ENCODE measurements at regions not wholly inside any gene's neighbourhood (a gene's known extent, or its start where the extent isn't known, plus 50 kb on each side); places are given as distances from the start of the nearest gene placed in this dataset.

DNA sequence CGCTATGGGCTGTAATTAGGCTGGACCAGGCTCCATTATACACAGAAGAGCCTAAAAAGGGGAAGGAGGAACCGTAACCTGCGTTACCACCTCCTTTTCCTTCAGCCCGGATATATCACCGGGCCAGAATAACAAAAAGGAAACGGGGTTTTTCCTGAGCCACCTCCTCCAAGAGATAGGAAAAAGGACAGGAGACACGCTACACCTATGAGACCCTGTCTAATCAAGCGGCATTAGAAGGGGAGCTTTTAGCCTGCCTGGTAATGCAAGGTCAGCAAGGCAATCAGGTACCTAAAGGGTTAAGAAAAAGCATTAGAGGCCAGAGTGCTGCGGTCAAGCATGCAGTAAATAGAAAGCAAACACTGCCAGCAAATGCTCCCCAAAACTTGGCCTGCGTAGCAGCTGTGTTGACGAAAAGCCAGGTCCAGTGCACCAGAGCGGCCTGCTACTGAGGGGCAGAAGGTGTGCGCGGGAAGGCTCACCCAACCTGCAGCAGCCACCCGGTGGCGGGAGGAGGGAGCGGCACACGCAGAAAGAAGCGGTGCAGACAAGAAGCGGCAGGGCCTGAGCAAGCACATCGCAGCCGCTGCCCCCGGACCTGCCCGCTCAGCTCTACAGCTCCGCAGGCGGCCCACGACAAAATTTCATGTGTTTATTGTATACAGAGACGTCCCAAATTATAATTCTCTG lies 1466.1 kb downstream of the UQCRFS1 start:
- intact Hi-C loops (cut with DNase I), result no loop called here
- peak in 7 of 10 donors; percentile 6 to 86 (median 21) for DNase-seq

DNA sequence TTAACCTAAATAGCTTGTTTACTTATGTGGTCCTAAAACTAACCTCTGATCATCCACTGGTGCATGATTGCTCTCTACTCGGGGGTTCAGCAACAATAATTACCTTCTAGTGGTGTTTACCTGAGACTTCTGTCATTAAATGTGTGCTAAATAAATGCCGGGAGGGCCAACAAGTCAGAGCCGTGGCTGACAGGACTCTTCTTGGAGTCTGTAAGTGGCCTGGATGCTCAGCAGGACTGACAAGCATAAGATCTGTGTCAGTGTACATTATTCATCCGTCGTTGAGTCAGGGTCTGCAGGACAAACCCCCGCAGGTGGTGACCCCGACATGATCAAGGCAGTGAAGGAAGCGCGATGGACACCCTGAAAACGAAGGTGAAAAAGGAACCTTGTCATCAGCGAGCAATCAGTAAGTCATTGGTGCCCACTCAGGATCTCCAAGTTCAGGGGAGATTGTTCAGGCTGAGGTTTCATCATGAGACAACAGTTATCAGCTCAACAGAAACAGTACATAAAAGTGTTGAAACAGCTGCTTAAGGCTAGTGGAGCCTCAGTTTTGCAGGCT lies 1466.9 kb downstream of the UQCRFS1 start:
- intact Hi-C loops (cut with DNase I), result no loop called here
- no peak for DNase-seq

DNA sequence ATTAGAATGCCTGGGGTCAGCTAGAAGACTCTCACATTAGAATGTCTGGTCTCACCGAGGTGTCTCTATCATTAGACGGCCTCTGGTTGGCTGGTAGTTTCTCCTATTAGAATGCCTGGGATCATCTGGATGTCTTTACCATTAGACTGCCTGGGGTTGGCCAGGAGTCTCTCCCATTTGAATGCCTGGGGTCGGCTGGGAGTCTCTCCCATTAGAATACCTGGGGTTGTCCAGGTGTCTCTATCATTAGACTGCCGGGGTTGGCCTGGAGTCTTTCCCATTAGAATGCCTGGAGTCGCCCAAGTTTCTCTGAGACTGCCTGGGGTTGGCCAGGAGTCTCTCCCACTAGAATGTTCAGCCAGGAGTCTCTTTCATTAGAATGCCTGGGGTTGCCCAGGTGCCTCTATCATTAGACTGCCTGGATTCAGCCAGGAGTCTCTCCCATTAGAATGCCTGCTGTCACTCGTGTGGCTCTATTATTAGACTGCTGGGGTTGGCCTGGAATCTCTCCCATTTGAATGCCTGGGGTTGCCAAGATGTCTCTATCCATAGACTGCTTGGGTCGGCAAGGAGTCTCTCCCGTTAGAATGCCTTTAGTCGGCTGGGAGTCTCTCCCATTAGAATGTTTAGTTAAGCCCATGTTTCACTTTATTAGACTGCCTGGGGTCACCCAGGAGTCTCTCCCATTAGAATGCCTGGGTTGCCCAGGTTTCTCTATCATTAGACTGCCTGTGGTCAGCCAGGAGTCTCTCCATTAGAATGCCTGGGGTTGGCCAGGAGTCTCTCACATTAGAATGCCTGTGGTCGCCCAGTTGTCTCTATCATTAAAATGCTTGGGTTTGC lies 1467.8 kb downstream of the UQCRFS1 start:
- DNase-seq, result no peak
- intact Hi-C loops (cut with DNase I), result no loop called here

DNA sequence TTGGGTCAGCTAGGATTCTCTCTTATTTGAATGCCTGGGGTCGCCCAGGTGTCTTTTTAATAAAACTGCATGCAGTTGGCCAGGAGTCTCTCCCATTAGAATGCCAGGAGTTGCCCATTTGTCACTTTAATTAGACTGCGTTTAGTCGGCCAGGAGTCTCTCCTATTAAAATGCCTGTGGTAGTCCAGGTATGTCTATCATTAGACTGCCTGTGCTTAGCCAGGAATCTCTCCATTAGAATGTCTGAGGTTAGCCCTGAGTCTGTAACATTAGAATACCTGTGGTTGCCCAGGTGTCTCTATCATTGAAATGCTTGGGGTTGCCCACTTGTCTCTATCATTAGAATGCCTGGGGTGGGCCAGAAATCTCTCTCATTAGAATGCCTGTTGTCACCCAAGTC lies 1470.9 kb downstream of the UQCRFS1 start:
- DNase-seq, result no peak
- intact Hi-C loops (cut with DNase I), result no loop called here

DNA sequence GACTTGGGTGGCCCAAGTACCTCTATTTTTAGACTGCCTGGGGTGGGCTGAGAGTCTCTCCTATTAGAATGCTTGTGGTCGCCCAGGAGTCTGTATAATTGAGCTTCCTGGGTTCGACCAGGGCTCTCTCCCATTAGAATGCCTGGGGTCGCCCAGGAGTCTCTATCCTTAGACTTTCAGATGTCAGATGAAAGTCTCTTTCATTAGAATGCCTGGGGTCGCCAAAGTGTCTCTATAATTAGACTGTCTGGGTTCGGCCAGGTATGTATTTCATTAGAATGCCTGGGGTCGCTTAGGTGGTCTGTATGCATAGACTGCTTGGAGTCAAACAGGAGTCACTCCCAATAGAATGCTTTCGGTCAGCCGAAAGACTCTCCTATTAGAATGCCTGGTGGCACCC lies 1471.7 kb downstream of the UQCRFS1 start:
- no peak for DNase-seq
- intact Hi-C loops (cut with DNase I), result no loop called here

DNA sequence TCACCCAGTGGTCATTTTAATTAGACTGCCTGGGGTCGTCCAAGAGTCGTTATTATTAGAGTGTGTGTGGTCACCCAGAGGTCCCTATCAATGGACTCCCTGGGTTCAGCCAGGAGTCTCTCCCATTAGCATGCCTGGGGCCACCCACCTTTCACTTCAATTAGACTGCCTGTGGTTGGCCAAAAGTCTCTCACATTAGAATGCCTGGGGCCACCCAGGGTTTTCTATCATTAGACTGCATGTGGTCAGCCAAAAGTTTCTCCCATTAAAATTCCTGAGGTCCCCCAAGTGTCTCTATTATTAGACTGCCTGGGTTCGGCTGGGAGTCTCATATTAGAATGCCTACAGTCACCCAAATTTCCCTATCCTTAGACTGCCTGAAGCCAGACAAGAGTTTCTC lies 1472.6 kb downstream of the UQCRFS1 start:
- DNase-seq, result no peak
- intact Hi-C loops (cut with DNase I), result no loop called here

DNA sequence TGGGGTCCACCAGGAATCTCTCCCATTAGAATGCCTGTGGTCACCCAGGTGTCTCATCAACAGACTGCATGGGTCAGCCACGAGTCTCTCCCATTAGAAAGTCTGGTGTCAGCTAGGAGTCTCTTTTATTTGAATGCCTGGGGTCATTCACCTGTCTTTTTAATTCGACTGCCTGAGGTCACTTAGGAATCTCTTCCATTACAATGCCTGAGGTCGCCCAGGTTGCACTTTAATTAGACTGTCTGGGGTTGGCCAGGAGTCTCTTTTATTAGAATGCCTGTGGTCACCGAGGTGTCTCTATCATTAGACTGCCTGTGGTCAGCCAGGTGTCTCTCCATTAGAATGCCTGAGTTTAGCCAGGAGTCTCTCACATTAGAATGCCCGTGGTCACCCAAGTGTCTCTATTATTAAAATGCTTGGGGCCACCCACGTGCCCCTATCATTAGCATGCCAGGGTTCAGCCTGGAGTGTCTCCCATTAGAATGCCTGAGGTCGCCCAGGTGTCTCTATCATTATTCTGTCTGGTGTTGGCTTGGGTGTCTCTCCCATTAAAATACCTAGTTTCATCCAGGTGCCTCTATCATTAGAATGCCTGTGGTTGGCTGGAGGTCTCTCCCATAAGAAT lies 1474.3 kb downstream of the UQCRFS1 start:
- no peak for DNase-seq
- intact Hi-C loops (cut with DNase I), result no loop called here

DNA sequence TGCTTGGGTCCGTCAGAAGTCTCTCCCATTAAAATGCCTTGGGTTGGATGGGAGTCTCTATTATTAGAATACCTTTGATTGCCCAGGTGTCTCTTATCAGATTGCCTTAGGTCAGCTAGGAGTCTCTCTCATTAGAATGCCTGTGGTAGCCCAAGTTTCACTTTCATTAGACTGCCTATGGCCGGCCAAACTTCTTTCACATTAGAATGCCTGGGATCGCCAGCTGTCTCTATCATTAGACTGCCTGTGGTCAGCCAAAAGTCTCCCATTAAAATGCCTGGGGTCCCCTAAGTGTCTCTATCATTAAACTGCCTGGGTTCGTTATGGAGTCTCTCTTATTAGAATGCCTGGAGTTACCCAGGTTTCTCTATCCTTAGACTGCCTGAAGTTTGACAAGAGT lies 1476.7 kb downstream of the UQCRFS1 start:
- DNase-seq, result no peak
- intact Hi-C loops (cut with DNase I), result no loop called here

DNA sequence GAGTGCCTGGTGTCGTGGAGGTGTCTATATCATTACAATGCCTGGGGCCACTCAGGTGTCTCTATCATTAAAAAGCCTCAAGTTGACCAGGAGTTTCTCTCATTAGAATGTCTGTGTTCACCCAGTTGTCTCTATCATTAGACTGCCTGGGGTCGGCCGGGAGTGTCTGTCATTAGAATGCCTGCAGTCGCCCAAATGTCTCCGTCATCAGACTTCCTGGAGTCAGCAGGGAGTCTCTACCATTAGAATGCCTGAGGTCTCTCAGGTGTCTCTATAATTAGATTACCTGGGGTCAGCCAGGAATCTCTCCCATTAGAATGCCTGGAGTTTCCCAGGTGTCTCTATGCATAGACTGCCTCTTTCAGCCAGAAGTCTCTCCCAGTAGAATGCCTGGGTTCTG lies 1477.6 kb downstream of the UQCRFS1 start:
- DNase-seq, result no peak
- intact Hi-C loops (cut with DNase I), result no loop called here

DNA sequence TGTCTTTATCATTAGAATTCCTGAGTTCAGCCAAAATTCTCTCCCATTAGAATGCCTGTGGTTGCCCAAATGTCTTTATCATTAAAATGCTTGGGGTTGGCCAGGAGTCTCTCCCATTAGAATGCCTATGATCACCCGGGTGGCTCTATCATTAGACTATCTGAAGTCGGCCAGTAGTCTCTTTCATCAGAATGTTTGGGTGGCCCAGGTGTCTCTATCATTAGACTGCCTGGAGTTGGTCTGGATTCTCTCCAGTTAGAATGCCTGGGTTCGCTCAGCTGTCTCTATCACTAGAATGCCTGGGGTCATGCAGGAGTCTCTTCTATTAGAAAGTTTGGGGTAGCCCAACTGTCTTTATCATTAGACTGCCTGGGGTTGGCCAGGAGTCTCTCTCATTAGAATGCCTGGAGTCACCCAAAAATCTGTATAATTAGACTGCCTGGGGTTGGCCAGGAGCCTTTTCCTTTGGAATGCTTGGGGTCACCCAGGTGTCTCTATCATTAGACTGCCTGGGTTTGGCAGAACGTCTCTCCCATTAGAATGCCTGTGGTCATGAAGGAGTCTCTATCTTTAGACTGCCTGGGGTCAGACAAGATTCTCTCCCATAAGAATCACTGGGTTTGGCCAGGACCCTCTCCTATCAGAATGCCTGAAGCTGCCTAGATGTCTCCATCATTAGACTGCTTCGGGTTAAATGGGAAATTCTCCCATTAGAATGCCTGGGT lies 1478.3 kb downstream of the UQCRFS1 start:
- intact Hi-C loops (cut with DNase I), result no loop called here
- no peak for DNase-seq

DNA sequence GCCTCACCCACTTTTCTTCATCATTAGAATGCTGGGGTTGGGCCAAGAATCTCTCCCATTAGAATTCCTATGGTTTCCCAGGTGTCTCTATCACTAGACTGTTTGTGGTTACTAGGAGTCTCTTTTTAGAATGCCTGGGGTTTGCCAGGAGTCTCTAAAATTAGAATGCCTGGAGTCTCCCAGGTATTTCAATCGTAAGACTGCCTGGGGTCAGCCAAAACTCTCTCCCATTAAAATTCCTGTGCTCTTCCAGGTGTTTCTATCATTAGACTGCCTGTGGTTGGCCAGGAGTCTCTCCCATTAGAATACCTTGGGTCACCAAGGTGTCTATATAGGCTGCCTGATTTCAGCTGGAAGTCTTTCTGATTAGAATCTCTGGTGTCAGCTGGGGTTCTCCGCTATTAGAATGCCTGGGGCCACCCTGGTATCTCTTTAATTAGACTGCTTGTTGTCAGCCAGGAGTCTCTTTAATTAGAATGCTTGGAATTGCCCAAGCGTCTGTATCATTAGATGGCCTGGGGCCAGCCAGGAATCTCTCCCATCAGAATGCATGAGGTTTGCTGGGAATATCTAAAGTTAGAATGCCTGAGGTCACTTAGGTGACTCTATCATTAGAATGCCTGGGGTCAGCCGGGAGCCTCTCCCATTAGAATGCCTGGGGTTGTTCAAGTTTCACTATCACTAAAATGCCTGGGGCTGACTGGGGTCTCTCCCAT lies 1479.2 kb downstream of the UQCRFS1 start:
- intact Hi-C loops (cut with DNase I), result no loop called here
- no peak for DNase-seq

DNA sequence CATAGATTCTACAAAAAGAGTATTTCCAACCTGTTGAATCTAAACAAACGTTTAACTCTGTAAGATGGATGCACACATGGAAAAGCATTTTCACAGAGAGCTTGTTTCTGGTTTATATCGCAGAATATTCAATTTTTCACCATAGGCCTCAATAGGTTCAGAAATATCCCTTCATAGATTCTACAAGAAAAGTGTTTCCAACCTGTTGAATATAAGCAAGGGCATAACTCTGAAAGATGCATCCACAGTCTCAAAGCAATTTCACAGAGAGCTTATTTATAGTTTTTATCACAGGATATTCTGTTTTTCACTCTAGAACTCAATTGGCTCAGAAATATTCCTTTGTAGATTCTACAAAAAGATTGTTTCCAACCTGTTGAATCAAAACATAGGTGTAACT lies 1483.6 kb downstream of the UQCRFS1 start:
- intact Hi-C loops (cut with DNase I), result no loop called here
- no peak for DNase-seq

DNA sequence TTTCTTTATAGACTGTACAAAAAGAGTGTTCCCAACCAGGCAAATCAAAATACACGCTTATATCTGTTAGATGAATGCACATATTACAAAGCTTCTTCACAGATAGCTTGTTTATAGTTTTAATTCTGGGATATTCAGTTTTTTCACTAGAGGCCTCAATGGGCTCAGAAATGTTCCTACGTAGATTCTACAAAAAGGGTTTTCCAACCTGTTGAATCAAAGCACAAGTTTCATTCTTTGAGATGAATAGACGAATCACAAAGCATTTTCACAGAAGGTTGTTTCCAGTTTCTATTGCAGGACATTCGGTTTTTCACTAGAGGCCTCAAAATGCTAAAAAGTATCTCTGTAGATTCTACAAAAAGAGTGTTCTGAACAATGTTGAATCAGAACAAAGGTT lies 1490.3 kb downstream of the UQCRFS1 start:
- DNase-seq, result no peak
- intact Hi-C loops (cut with DNase I), result no loop called here

DNA sequence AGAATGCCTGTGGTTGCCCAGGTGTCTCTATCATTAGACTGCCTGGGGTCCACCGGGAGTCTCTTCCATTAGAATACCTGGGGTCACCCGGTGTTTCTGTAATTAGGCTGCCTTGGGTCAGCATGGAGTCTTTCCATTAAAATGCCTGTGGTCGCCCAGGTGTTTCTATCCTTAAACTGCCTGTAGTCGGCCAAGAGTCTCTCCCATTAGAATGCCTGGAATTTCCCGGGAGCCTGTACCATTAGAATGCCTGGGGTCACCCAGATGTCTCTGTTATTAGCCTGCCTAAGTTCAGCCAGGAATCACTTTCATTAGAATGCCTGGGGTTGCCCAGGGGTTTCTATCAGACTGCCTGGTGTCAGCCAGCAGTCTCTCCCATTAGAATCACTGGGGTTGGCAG lies 1492.8 kb downstream of the UQCRFS1 start:
- no peak for DNase-seq
- intact Hi-C loops (cut with DNase I), result no loop called here

DNA sequence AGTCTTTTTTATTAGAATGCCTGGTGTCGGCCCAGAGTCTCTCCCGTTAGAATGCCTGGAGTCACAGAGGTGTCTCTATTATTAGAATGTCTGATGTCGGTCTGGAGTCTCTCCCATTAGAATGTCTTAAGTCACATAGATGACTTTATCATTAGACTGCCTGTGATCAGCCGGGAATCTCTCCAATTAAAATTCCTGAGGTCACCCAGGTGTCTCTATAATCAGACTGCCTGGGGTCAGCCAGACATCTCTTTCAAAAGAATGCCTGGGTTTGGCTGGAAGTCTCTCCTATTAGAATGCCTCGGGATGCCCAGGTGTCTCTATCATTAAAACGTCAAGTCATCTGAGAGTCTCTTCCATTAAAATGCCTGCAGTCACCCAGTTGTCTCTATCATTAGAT lies 1493.9 kb downstream of the UQCRFS1 start:
- intact Hi-C loops (cut with DNase I), result no loop called here
- DNase-seq, result no peak

DNA sequence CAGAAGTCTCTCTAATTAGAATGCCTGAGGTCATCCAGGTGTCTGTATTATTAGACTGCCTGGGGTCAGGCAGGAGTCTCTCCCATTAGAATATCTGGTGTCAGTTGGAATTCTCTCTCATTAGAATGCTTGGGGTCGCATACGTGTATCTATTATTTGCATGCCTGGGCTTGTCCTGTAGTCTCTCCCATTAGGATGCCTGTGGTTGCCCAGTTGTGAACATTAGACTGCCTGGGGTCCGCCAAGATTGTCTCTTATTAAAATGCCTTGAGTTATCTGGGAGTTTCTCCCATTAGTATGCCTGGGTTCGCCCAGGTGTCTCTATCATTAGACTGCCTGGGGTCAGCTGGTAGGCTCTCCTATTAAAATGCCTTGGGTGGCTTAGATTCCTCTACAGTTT lies 1494.7 kb downstream of the UQCRFS1 start:
- intact Hi-C loops (cut with DNase I), result no loop called here
- DNase-seq, result no peak

DNA sequence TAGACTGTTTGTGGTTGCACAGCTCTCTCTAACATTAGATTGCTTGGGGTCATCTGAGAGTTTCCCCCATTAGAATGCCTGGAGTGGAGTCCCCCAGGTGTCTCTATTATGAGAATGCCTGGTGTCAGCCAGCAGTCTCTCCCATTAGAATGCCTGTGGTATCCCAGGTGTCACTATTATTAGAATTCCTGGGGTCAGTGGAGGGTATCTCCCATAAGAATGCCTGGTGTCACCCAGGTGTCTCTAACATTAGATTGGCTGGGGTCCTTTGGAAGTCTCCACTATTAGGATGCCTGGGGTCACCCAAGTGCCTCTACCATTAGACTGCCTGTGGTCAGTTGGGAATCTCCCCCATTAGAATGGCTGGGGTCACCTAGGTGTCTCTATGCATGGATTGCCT lies 1495.1 kb downstream of the UQCRFS1 start:
- intact Hi-C loops (cut with DNase I), result no loop called here
- DNase-seq, result no peak

DNA sequence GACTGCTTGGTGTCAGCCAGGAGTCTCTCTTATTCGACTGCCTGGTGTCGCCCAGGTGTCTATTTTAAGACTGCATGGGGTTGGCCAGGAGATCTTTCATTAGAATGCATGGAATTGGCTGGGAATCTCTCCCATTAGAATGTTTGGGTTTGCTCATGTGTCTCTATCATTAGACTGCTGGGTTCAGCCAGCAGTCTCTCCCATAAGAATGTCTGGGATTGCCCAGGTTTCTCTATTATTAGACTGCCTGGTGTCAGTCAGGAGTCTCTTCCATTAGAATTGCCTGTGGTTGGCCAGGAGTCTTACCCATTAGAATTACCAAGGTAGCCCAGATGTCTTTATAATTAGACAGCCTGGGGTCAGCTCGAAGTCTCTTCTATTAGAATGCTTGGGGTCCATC lies 1496.0 kb downstream of the UQCRFS1 start:
- intact Hi-C loops (cut with DNase I), result no loop called here
- no peak for DNase-seq

DNA sequence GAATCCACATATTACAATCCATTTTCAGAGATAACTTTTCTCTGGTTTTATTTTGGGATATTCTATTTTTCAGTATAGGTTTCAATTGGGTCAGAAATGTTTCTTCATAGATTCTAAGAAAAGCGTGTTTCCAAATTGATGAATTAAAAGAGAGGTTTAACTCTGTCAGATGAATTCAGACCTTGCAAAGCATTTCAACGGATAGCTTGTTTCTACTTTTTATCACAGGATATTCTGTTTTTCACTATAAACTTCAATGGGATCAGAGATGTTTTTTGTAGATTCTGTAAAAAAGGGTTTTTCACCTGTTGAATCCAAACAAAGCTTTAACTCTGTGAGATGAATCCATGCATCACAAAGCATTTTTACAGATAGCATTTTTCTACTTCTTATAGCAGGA lies 1498.1 kb downstream of the UQCRFS1 start:
- intact Hi-C loops (cut with DNase I), result no loop called here
- DNase-seq, result no peak

DNA sequence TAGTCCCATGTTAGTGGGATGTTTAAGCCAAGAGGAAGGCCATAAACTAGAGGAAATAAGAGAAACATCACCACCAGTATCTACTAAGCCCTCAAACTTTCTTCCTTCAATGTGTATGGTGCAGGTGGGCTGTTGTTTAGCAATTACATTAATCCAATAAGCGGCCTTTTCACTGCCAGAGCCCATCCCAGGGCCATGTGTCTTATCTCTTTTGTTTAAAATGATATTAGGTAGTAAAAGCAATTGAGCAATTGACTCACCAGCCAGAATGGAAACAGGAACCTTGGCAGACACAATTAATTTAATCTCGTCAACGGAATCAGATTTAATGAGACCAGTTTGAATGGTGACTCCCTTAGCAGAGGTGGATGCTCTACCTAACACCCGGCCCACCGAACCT lies 1503.5 kb downstream of the UQCRFS1 start:
- no peak for DNase-seq
- intact Hi-C loops (cut with DNase I), result no loop called here
